Activated effector memory CD4-positive, alpha-beta T cell treated with anti-CD3 and anti-CD28 coated beads, Interleukin-2, amount 50 U/mL, for 16 hours (primary cell): ENCODE measurements at regions not wholly inside any gene's neighbourhood (a gene's known extent, or its start where the extent isn't known, plus 50 kb on each side); places are given as distances from the start of the nearest gene placed in this dataset.

Source experiments
- DNase-seq: peaks from one replicate; pipeline ENCODE4 v3.0.0-alpha.2; 2020

DNA sequence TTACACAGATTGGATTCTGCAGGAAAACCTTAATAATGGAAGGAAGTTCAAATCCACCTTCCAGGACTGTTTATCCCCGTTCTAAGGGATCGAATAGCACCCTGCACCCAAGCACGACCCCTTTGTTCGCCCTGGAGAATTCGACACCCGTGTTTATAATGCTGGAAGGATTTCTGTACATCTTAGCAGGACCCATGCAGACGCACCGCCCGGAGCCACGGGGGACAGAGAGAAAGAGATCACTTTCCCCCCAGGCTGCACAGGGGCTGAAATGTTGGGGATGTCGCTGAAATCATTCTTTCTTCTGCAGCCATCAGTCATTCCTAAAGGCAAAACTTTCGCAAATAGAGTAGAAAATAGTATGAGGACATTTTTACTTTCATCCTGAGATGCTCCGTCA, 238.7 kb upstream of the SALL3 start:
- peak; percentile 16 for DNase-seq

DNA sequence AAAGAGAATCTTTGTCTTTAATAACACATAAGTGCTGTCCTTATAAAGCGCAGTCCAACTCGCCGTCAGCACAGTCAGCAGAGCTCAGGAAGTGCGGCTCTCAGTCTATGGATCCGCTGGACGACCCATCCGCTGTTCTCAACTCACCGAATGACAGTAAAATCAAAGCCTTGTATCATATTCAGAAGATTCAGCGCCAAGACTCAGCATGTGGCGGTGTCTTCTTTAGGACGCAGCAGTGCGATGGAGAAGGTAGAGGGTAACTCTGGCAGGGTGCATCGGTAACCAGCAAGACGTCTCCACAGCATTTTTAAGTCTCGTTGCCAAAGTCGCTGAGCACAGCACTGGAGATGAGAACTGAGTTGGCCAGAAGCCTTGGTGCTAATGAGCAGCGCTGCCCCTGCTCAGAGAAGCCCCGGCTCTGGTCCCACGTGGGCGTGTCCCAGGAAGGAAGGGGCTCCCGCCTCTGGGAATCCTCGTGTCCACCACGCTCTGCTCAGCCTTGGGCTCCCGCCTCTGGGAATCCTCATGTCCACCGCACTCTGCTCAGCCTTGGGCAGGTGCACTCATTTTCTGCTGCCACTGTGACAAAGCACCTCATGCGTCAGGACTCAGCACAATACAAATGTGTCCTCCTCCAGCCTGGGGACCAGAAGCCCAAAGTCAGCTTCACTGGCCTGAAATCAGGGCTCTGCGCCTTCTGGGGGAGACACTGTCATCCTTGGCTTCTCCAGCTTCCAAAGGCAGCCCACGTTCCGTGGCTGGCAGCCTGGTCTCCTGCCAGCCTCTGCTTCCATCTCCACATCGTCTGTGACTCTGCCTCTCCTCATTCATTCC, 238.0 kb upstream of the SALL3 start:
- peak; percentile 57 for DNase-seq

DNA sequence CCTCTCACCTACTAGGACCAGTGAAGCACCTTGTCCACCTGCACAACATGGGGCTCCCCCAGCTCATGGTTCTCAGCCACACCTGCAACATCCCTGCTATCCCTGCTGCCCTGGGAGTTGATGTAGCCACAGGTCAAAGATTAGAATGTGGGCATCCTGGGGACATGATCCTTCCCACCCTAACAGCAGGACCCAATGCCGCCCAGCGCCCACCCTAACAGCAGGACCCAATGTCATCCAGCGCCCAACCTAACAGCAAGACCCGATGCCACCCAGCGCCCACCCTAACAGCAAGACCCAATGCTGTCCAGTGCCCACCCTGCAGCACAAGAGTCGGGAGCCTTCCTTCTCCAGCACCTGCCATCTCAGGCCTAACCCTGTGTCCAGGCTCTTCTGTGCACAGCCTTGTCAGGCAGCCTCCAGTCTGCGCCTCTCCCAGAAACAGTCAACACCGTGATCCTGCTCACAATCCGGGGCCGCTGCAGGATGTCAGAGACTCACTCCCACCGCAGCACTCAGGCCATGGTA, 237.3 kb upstream of the SALL3 start:
- DNase-seq: peak; percentile 41

DNA sequence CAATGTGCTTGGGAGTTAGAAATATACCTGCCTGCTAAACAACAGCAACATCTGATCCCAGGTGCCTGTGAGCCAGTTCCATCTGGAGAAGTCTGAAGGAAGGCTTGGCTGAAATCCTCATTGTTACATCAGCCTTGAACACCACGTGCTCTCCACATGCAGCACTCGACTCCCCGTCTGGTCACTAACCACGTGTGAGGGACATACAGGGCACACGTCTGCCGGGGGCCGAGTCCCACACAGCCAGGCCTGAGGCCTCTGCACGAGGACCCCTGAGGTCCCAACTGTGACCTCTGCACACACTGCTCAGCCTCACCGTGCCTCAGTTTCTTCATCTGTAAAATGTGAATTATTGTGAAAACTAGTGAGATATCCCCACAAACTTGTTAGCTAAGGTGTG, 236.5 kb upstream of the SALL3 start:
- peak; percentile 27 for DNase-seq

DNA sequence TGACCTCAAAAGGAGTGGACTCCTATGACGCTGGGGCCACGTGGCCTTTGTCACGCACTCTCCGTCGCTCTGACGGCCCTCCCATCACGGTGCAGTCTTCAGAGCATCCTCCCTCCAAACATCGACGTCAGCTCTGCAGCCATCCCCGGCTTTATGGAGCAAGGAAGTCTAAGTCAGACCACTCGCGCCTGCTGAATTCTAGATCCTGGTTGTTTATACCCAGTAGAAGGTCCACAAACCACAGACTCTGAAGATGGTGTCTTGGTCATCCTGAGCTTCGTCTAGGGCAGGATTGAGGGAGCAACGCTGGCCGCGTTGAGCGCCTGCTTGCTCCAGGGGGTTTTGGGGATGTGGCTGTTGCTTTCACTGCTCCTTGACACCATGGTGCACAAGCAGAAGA, 228.0 kb upstream of the SALL3 start:
- DNase-seq: peak; percentile 22

DNA sequence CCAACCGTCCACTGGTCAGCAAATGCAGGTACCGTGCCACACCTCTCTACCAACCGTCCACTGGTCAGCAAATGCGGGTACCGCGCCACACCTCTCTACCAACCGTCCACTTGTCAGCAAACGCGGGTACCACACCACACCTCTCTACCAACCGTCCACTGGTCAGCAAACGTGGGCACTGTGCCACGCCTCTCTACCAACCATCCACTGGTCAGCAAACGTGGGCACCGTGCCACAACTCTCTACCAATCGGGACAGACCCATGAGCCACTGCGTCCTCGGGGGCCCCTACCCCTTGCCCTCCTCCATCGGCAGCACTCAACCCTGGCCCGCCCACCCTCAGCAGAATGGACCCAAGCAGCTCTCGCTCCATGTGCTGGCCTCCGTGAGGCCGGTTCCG, 226.4 kb upstream of the SALL3 start:
- DNase-seq: peak; percentile 49

GRCh38 chr18:78754311-78755043, 225.1 kb upstream of the SALL3 start:
- DNase-seq: peak; percentile 54

DNA sequence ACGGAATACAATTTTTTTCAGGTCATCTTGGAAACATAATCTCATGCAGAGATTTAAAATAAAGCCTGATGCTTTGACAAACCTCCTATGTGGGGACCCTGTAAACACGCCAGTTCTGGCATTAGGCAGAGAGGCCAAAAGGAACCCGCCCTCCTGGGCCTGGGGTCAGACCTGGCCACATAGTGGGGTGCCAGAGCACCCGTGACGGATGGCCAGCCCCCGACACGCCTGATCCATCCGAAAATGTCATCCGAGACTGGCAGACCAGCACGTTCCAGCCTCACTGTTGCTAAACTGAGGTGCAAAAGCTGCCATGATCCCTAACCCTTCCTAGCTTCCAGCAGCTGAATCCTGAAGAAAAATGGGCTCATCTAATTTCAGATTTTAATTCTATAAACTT, 222.6 kb upstream of the SALL3 start:
- DNase-seq: no peak

- no peak for DNase-seq
These were observed 221.1 kb upstream of the SALL3 start for GRCh38 chr18:78758496-78758895.

DNA sequence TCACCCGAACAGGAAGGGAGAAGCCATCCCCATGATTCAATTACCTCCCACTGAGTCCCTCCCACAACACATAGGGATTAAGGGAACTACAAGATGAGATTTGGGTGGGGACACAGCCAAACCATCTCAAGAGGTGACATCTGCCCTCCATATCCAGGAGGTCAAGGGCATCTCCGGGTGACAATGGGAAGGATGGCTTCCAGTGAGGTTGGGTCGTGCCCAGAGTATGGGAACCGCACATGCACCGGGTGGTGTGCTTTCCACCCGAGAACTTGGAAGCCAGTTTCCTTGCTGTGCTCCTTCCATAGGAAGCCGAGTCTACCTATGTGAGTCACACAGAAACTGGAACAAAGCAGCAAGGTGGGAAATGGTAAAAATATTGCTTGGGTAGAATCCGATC, 216.9 kb upstream of the SALL3 start:
- no peak for DNase-seq

DNA sequence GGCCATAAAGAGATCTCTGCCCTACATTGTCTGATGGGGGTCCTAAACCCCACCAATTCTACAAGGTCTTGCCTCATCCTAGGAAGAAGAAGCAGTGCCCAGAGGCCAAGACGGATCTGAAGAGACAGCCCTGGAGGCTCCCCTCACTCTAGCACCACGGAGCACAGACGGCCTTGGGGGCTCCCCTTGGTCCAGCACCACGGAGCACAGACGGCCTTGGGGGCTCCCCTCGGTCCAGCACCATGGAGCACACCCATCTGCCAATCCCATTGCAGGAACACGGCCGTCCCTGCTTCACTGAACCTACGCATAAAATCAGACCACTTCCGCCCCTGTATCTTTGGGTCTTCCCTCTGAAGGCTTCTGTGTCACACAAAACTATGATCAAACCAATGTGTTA, 215.1 kb upstream of the SALL3 start:
- no peak for DNase-seq

DNA sequence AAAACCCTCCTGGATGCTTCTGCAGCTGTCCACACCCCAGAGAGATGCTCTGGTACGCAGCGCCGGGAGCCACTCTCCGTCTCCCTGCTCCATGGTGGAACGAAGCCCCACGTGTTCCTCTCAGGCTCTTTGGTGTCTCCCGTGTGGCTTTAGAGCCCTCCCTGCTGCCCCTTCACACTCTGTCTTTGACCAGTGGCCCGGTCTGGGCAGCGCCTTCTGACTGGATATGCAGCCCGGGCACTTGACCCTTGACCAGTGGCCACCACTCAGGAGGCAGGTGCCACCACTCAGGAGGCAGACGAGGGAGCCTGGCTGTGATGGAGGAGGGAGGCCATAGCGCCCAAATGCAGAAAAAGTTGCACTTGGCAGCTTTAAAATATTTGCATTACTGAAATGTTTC, 214.5 kb upstream of the SALL3 start:
- no peak for DNase-seq

- DNase-seq: no peak
These were observed 213.9 kb upstream of the SALL3 start for GRCh38 chr18:78765637-78766281.

- no peak for DNase-seq
These were observed 212.7 kb upstream of the SALL3 start for GRCh38 chr18:78766651-78767533.

- no peak for DNase-seq
These were observed 212.0 kb upstream of the SALL3 start for GRCh38 chr18:78767648-78768071.

GRCh38 chr18:78768221-78768620, 211.4 kb upstream of the SALL3 start:
- DNase-seq: no peak

GRCh38 chr18:78768656-78769501, 210.7 kb upstream of the SALL3 start:
- no peak for DNase-seq

DNA sequence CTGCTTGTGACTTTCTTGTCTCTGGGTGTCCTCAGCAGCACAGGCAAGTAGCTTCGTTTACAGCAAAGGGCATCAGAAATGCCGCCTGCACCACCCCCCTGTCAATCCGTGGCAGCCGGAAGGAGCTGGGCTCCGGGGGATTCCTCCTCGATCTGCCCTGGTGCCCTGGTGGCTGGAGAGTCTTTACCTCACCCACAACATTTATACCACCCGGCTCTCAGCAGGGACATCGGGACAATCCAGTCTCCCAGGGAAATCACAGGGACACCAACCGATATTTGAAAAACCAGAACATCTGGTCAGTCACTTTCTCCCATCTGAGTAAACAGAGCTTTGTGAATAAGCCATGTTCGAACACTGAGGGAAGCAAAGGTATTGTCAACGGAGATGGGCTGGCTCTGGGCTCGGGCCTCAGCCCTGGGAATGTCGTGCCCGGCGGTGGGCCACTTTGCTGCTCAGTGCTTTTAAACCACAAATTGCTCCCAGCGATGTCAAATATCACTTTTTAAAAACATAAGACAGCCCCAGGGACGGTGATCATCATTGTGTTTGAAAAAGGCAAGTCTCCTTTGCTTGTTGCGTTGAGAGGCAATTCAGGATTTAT, 210.0 kb upstream of the SALL3 start:
- DNase-seq: no peak

GRCh38 chr18:78770139-78770822, 209.3 kb upstream of the SALL3 start:
- DNase-seq: no peak

DNA sequence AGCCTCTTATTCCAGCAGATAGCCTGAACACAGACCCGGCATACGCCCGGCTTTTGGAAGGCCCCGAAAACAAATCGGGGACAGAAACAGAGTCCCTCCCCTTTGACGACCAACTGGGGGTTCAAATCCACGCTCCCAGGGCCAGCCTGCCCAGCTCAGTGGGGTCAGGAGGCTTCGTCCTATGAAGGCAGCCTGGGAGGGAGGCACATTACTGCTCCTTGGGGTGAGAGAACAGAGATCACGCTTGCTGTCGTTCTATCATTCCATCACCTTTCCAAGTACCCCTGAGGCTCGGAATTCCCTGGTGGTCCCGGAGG, 208.8 kb upstream of the SALL3 start:
- no peak for DNase-seq
